GM23338 (cell line): ENCODE measurements at regions not wholly inside any gene's neighbourhood (a gene's known extent, or its start where the extent isn't known, plus 50 kb on each side); places are given as distances from the start of the nearest gene placed in this dataset.

Experiments used
- ATAC-seq: fragments of 200-7000 bp; cut with Tn5 transposase; 3 replicates; pipeline ENCODE4 v1.9.1; 2020
- DNase-seq: peaks from one replicate; pipeline ENCODE4 v3.0.0-alpha.2; 2015; ENCODE audit warnings: low spot score
- H2AFZ ChIP-seq: fragments of 200-600 bp; sonication (generic); 2 replicates; pipeline ENCODE4 v1.8.0; 2016; ENCODE audit warnings: antibody characterized with exemption, mild to moderate bottlenecking, moderate library complexity
- H3F3A ChIP-seq: fragments of 200-600 bp; sonication (generic); replicated peaks from 2 replicates; pipeline ENCODE4 v1.8.0; 2017; ENCODE audit warnings: antibody characterized with exemption, mixed run types, low read depth
- H3K27ac ChIP-seq: fragments of 200-600 bp; sonication (generic); 2 replicates; pipeline ENCODE4 v1.6.1; 2016; ENCODE audit warnings: low read depth
- H3K27me3 ChIP-seq: fragments of 200-600 bp; sonication (generic); 2 replicates; pipeline ENCODE4 v1.8.0; 2016; ENCODE audit warnings: mild to moderate bottlenecking, mixed run types, moderate library complexity; ENCODE audit not compliant: insufficient read depth
- H3K36me3 ChIP-seq: fragments of 200-600 bp; sonication (generic); 2 replicates; pipeline ENCODE4 v1.8.0; 2016; ENCODE audit warnings: mild to moderate bottlenecking; ENCODE audit not compliant: insufficient read depth
- H3K4me1 ChIP-seq: fragments of 200-600 bp; sonication (generic); 2 replicates; pipeline ENCODE4 v1.8.0; 2016; ENCODE audit warnings: mild to moderate bottlenecking, moderate library complexity; ENCODE audit not compliant: insufficient read depth
- H3K4me2 ChIP-seq: fragments of 200-600 bp; sonication (generic); 2 replicates; pipeline ENCODE4 v1.7.1; 2017; ENCODE audit warnings: mixed run types
- H3K4me3 ChIP-seq: fragments of 200-600 bp; sonication (generic); 2 replicates; pipeline ENCODE4 v1.6.1; 2016; ENCODE audit warnings: mixed run types
- H3K79me2 ChIP-seq: fragments of 200-600 bp; sonication (generic); replicated peaks from 2 replicates; pipeline ENCODE4 v1.8.0; 2017; ENCODE audit warnings: mild to moderate bottlenecking; ENCODE audit not compliant: insufficient read depth
- H3K9me2 ChIP-seq: fragments of 200-600 bp; sonication (generic); 2 replicates; pipeline ENCODE4 v1.8.0; 2017; ENCODE audit not compliant: insufficient read depth
- H4K20me1 ChIP-seq: fragments of 200-600 bp; sonication (generic); replicated peaks from 2 replicates; pipeline ENCODE4 v1.8.0; 2017; ENCODE audit warnings: mild to moderate bottlenecking; ENCODE audit not compliant: insufficient read depth
- H3K27ac Mint-ChIP-seq: 2 replicates; pipeline ENCODE4 v1.8.0; 2020; ENCODE audit warnings: inconsistent platforms, mild to moderate bottlenecking, moderate library complexity, mixed read lengths
- H3K27me3 Mint-ChIP-seq: 3 replicates; pipeline ENCODE4 v1.8.0; 2022; ENCODE audit warnings: low read depth, mild to moderate bottlenecking, moderate library complexity, mixed read lengths, inconsistent platforms; ENCODE audit not compliant: insufficient read depth, poor library complexity
- H3K36me3 Mint-ChIP-seq: 3 replicates; pipeline ENCODE4 v1.8.0; 2021; ENCODE audit warnings: low read depth, mild to moderate bottlenecking, inconsistent platforms, moderate library complexity, mixed read lengths
- H3K4me1 Mint-ChIP-seq: 3 replicates; pipeline ENCODE4 v1.8.0; 2020; ENCODE audit warnings: mild to moderate bottlenecking, inconsistent platforms, mixed read lengths
- H3K4me3 Mint-ChIP-seq: 3 replicates; pipeline ENCODE4 v1.8.0; 2021; ENCODE audit warnings: moderate library complexity, mild to moderate bottlenecking, inconsistent platforms, mixed read lengths
- H3K9me3 Mint-ChIP-seq: 3 replicates; pipeline ENCODE4 v1.8.0; 2020; ENCODE audit warnings: moderate library complexity, mild to moderate bottlenecking, inconsistent platforms, mixed read lengths
- CREB1 ChIP-seq: fragments of 250-450 bp; sonication (Bioruptor Pico); IDR thresholded peaks from 2 replicates; pipeline ENCODE4 v1.5.0; 2020; ENCODE audit warnings: low read depth, mild to moderate bottlenecking, moderate library complexity
- EZH2 ChIP-seq: fragments of 200-600 bp; sonication (generic); IDR thresholded peaks from one replicate; pipeline ENCODE4 v1.8.0; 2017; ENCODE audit warnings: antibody characterized with exemption, mild to moderate bottlenecking, low read depth; ENCODE audit not compliant: unreplicated experiment
- EZH2phosphoT487 ChIP-seq: fragments of 200-600 bp; sonication (generic); IDR thresholded peaks from one replicate; pipeline ENCODE4 v1.8.1; 2018; ENCODE audit warnings: antibody characterized with exemption; ENCODE audit not compliant: unreplicated experiment
- JUNB ChIP-seq: IDR thresholded peaks from one replicate; pipeline ENCODE4 v1.6.1; 2016; ENCODE audit warnings: antibody characterized with exemption; ENCODE audit not compliant: unreplicated experiment
- NANOG ChIP-seq: IDR thresholded peaks from 2 replicates; pipeline ENCODE4 v1.6.1; 2016; ENCODE audit warnings: antibody characterized with exemption, borderline replicate concordance
- POLR2AphosphoS5 ChIP-seq: IDR thresholded peaks from 2 replicates; pipeline ENCODE4 v1.6.1; 2016; ENCODE audit warnings: antibody characterized with exemption, low read depth
- ZNF114 ChIP-seq: fragments of 250-450 bp; sonication (Bioruptor Pico); IDR thresholded peaks from 2 replicates; pipeline ENCODE4 v1.5.0; 2020; ENCODE audit warnings: mild to moderate bottlenecking, moderate library complexity
- ZNF331 ChIP-seq: fragments of 250-450 bp; sonication (Bioruptor Pico); IDR thresholded peaks from 2 replicates; pipeline ENCODE4 v1.5.0; 2020; ENCODE audit warnings: low read depth, mild to moderate bottlenecking, moderate library complexity
- TF ChIP-seq, protein P1 (sequence below): IDR thresholded peaks from 2 replicates; pipeline ENCODE4 v1.6.1; 2016; ENCODE audit warnings: antibody characterized with exemption
- TF ChIP-seq, protein P2 (sequence below): IDR thresholded peaks from one replicate; pipeline ENCODE4 v1.6.1; 2018; ENCODE audit warnings: antibody characterized with exemption; ENCODE audit not compliant: unreplicated experiment
- TF ChIP-seq, protein P3 (sequence below), 2 experiments: fragments of 200-600 bp in 1 of 2; sonication (generic) in 1 of 2; conservative IDR thresholded peaks; 2 replicates each; pipeline versions ENCODE4 v1.5.1 to v1.6.1; 2016 to 2017; ENCODE audit warnings: antibody characterized with exemption in 2 of 2, low read depth in 2 of 2, mild to moderate bottlenecking in 2 of 2, moderate library complexity in 1 of 2
- TF ChIP-seq, protein P4 (sequence below): fragments of 250-450 bp; sonication (Bioruptor Pico); IDR thresholded peaks from 2 replicates; pipeline ENCODE4 v1.5.0; 2020; ENCODE audit warnings: mild to moderate bottlenecking, moderate library complexity

DNA sequence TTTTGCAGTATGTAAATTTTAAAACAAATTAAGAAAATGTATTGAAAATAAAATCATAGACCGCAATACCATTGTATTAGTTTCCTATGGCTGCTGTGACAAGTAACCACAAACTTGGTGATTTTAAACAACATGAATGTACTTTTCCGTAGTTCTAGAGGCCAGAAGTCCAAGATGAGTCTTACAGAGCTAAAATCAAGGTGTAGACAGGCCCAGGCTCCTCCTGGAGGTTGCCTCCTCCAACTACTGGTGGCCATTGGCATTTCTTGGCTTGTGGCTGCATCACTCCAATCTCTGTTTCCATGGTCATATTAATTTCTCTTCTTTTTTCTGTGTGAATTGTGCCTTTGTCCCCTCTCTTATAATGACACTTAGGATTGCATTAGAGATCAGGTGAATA lies 59.2 kb upstream of the ETAA1 start:
- peaks cover 25% of the 10 kb centered on the region; the same call in 2 of the 3 replicates for H3K4me1 Mint-ChIP-seq
- H4K20me1 ChIP-seq: peaks cover 18% of the 10 kb centered on the region
- ATAC-seq: peak; percentile 13
- peaks cover 4% of the 10 kb centered on the region; the same call in 2 of the 3 replicates for H3K9me3 Mint-ChIP-seq
- TF ChIP-seq JUNB: no peak
- TF ChIP-seq, protein P1, sequence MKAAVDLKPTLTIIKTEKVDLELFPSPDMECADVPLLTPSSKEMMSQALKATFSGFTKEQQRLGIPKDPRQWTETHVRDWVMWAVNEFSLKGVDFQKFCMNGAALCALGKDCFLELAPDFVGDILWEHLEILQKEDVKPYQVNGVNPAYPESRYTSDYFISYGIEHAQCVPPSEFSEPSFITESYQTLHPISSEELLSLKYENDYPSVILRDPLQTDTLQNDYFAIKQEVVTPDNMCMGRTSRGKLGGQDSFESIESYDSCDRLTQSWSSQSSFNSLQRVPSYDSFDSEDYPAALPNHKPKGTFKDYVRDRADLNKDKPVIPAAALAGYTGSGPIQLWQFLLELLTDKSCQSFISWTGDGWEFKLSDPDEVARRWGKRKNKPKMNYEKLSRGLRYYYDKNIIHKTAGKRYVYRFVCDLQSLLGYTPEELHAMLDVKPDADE: no peak
- TF ChIP-seq EZH2: no peak
- no peak for TF ChIP-seq ZNF114
- no peak for TF ChIP-seq ZNF331 (CRISPR knock-in tag)
- no peak for TF ChIP-seq EZH2phosphoT487
- TF ChIP-seq CREB1: no peak
- TF ChIP-seq POLR2AphosphoS5: peak; percentile 12; the same call in 1 of the 2 replicates
- TF ChIP-seq, protein P2, sequence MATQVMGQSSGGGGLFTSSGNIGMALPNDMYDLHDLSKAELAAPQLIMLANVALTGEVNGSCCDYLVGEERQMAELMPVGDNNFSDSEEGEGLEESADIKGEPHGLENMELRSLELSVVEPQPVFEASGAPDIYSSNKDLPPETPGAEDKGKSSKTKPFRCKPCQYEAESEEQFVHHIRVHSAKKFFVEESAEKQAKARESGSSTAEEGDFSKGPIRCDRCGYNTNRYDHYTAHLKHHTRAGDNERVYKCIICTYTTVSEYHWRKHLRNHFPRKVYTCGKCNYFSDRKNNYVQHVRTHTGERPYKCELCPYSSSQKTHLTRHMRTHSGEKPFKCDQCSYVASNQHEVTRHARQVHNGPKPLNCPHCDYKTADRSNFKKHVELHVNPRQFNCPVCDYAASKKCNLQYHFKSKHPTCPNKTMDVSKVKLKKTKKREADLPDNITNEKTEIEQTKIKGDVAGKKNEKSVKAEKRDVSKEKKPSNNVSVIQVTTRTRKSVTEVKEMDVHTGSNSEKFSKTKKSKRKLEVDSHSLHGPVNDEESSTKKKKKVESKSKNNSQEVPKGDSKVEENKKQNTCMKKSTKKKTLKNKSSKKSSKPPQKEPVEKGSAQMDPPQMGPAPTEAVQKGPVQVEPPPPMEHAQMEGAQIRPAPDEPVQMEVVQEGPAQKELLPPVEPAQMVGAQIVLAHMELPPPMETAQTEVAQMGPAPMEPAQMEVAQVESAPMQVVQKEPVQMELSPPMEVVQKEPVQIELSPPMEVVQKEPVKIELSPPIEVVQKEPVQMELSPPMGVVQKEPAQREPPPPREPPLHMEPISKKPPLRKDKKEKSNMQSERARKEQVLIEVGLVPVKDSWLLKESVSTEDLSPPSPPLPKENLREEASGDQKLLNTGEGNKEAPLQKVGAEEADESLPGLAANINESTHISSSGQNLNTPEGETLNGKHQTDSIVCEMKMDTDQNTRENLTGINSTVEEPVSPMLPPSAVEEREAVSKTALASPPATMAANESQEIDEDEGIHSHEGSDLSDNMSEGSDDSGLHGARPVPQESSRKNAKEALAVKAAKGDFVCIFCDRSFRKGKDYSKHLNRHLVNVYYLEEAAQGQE: no peak
- TF ChIP-seq NANOG: no peak
- TF ChIP-seq, protein P3, sequence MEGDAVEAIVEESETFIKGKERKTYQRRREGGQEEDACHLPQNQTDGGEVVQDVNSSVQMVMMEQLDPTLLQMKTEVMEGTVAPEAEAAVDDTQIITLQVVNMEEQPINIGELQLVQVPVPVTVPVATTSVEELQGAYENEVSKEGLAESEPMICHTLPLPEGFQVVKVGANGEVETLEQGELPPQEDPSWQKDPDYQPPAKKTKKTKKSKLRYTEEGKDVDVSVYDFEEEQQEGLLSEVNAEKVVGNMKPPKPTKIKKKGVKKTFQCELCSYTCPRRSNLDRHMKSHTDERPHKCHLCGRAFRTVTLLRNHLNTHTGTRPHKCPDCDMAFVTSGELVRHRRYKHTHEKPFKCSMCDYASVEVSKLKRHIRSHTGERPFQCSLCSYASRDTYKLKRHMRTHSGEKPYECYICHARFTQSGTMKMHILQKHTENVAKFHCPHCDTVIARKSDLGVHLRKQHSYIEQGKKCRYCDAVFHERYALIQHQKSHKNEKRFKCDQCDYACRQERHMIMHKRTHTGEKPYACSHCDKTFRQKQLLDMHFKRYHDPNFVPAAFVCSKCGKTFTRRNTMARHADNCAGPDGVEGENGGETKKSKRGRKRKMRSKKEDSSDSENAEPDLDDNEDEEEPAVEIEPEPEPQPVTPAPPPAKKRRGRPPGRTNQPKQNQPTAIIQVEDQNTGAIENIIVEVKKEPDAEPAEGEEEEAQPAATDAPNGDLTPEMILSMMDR (conservative IDR thresholded peaks at IDR 0.05; ENCODE audit: low read depth in 2 of 2): peak in 1 of 2 experiments; percentile 24; a peak in 2 of 4 replicates
- TF ChIP-seq, protein P4, sequence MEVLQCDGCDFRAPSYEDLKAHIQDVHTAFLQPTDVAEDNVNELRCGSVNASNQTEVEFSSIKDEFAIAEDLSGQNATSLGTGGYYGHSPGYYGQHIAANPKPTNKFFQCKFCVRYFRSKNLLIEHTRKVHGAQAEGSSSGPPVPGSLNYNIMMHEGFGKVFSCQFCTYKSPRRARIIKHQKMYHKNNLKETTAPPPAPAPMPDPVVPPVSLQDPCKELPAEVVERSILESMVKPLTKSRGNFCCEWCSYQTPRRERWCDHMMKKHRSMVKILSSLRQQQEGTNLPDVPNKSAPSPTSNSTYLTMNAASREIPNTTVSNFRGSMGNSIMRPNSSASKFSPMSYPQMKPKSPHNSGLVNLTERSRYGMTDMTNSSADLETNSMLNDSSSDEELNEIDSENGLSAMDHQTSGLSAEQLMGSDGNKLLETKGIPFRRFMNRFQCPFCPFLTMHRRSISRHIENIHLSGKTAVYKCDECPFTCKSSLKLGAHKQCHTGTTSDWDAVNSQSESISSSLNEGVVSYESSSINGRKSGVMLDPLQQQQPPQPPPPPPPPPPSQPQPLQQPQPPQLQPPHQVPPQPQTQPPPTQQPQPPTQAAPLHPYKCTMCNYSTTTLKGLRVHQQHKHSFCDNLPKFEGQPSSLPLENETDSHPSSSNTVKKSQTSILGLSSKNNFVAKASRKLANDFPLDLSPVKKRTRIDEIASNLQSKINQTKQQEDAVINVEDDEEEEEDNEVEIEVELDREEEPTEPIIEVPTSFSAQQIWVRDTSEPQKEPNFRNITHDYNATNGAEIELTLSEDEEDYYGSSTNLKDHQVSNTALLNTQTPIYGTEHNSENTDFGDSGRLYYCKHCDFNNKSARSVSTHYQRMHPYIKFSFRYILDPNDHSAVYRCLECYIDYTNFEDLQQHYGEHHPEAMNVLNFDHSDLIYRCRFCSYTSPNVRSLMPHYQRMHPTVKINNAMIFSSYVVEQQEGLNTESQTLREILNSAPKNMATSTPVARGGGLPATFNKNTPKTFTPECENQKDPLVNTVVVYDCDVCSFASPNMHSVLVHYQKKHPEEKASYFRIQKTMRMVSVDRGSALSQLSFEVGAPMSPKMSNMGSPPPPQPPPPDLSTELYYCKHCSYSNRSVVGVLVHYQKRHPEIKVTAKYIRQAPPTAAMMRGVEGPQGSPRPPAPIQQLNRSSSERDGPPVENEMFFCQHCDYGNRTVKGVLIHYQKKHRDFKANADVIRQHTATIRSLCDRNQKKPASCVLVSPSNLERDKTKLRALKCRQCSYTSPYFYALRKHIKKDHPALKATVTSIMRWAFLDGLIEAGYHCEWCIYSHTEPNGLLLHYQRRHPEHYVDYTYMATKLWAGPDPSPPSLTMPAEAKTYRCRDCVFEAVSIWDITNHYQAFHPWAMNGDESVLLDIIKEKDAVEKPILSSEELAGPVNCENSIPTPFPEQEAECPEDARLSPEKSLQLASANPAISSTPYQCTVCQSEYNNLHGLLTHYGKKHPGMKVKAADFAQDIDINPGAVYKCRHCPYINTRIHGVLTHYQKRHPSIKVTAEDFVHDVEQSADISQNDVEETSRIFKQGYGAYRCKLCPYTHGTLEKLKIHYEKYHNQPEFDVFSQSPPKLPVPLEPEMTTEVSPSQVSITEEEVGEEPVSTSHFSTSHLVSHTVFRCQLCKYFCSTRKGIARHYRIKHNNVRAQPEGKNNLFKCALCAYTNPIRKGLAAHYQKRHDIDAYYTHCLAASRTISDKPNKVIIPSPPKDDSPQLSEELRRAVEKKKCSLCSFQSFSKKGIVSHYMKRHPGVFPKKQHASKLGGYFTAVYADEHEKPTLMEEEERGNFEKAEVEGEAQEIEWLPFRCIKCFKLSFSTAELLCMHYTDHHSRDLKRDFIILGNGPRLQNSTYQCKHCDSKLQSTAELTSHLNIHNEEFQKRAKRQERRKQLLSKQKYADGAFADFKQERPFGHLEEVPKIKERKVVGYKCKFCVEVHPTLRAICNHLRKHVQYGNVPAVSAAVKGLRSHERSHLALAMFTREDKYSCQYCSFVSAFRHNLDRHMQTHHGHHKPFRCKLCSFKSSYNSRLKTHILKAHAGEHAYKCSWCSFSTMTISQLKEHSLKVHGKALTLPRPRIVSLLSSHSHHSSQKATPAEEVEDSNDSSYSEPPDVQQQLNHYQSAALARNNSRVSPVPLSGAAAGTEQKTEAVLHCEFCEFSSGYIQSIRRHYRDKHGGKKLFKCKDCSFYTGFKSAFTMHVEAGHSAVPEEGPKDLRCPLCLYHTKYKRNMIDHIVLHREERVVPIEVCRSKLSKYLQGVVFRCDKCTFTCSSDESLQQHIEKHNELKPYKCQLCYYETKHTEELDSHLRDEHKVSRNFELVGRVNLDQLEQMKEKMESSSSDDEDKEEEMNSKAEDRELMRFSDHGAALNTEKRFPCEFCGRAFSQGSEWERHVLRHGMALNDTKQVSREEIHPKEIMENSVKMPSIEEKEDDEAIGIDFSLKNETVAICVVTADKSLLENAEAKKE (CRISPR knock-in tag): no peak
- H3K4me1 ChIP-seq: no peaks in the 10 kb centered on the region
- peak overlapping the region; percentile 85 for H3K27ac ChIP-seq
- H3K36me3 ChIP-seq: peaks cover 58% of the 10 kb centered on the region
- H3K79me2 ChIP-seq: peaks cover 44% of the 10 kb centered on the region
- H3K27me3 Mint-ChIP-seq: peaks cover 23% of the 10 kb centered on the region
- H3K27me3 ChIP-seq: no peaks in the 10 kb centered on the region
- H3K36me3 Mint-ChIP-seq: no peaks in the 10 kb centered on the region; the same call in 2 of the 3 replicates
- DNase-seq: peak; percentile 32
- peaks cover 22% of the 10 kb centered on the region for H3F3A ChIP-seq
- H2AFZ ChIP-seq: no peak overlapping the region
- H3K4me2 ChIP-seq: peak overlapping the region; percentile 53; the same call in 1 of the 2 replicates
- peak overlapping the region; percentile 32 for H3K4me3 ChIP-seq
- H3K27ac Mint-ChIP-seq: peak overlapping the region; percentile 19
- no peaks in the 10 kb centered on the region for H3K9me2 ChIP-seq
- peak overlapping the region; percentile 52 for H3K4me3 Mint-ChIP-seq
